ENCODE measurements at regions not wholly inside any gene's neighbourhood (a gene's known extent, or its start where the extent isn't known, plus 50 kb on each side); places are given as distances from the start of the nearest gene placed in this dataset.

DNA sequence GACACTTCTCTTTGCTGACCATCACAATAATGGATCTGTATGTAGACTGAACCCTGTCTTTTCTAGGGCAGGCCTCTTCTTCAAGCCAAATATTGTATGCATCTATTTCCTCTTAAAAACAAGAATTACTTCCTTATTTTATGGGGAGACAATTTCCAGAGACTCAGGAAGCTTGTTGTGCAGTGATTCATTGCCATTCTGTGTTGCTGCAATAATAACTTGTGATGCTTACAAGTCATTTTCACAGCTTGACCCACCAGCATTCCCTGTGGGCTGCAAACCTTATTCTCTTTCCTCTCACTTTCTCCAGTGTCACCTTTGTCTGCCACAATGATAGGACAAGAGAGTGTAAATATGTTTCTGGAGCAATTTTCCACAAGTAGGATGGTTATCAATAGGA lies 276.7 kb upstream of the SGO1 start:
- no peaks in the 10 kb centered on the region for H3K36me3 ChIP-seq (ENCODE audit: low read depth, missing control alignments)
- TF ChIP-seq, protein P1, sequence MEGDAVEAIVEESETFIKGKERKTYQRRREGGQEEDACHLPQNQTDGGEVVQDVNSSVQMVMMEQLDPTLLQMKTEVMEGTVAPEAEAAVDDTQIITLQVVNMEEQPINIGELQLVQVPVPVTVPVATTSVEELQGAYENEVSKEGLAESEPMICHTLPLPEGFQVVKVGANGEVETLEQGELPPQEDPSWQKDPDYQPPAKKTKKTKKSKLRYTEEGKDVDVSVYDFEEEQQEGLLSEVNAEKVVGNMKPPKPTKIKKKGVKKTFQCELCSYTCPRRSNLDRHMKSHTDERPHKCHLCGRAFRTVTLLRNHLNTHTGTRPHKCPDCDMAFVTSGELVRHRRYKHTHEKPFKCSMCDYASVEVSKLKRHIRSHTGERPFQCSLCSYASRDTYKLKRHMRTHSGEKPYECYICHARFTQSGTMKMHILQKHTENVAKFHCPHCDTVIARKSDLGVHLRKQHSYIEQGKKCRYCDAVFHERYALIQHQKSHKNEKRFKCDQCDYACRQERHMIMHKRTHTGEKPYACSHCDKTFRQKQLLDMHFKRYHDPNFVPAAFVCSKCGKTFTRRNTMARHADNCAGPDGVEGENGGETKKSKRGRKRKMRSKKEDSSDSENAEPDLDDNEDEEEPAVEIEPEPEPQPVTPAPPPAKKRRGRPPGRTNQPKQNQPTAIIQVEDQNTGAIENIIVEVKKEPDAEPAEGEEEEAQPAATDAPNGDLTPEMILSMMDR (IDR thresholded peaks at IDR 0.05) = no peak
- TF ChIP-seq POLR2A (IDR thresholded peaks at IDR 0.05) = no peak
- no peak overlapping the region for H3K27ac ChIP-seq
- H3K27me3 ChIP-seq = no peaks in the 10 kb centered on the region
- intact Hi-C loops (cut with DNase I; ENCODE audit: low total_unique reads) = no loop called here
- no peaks in the 10 kb centered on the region for H3K4me1 ChIP-seq
- no peak for DNase-seq
- H3K4me3 ChIP-seq = no peak overlapping the region
- no peaks in the 10 kb centered on the region for H3K9me3 ChIP-seq

DNA sequence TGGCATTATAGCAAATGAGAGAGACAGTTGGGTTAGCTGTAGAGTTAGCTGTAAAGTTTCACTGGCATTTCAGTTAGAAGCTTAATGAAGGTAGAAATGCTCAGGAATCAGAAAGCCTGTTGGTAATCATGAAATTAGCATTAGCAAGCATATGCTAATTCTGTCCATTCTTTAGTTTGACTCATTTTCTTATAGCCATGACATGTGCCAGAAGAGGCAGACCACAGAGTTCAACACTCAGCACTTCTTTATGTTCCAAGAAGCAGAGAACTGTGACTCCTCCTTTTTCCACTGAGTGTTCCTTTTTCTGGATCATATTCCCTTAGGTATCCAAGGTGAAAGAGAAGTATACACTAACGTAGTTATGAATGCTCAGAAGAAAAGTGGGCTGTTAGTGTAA lies 276.2 kb upstream of the SGO1 start:
- DNase-seq = no peak
- 80 to 89% methylated on average over 1 of the region's 1 CpG for WGBS, 2 donors
- intact Hi-C loops (cut with DNase I; ENCODE audit: low total_unique reads) = no loop called here

DNA sequence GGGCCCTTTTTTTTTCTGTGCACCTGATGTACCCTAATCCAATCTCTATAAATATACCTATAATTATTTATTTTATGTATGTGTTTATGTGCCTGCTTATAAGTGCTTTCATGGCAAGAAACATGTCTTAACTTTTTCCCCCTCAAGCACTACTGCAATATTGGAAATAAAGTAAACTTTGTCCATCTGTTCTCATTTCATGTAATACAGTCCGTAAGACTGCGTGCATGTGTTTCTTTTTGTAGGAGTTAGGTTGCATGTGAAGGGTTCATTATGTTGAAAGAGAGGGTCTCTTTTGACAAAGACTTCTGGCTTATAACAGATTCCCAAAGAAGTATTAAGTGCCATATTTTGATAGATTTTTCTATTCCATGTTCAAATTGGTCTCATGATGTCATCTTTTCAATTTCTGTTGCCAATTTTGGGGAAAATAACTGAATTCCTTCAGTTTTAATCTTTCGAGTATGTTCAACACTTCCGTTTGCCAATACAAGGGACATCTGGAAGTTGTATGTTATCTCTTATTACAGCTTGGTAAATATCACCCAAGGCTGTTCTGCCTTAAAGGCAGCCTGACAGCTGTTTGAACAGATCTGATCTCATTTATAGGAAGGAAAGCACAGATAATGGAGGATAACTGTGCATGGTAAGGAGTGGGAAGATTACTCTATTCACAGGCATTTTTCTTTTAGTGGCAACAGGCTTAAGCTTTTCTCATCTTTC lies 273.1 kb upstream of the SGO1 start:
- Histone ChIP-seq H3K9me3 (no peaks in the 10 kb centered on the region), H3K36me3 (ENCODE audit: low read depth, missing control alignments) (no peaks in the 10 kb centered on the region), H3K27ac (no peak overlapping the region), H3K4me3 (no peak overlapping the region), H3K4me1 (no peaks in the 10 kb centered on the region), H3K27me3 (no peaks in the 10 kb centered on the region)
- intact Hi-C loops (cut with DNase I; ENCODE audit: low total_unique reads) = no loop called here
- no peak for TF ChIP-seq POLR2A (IDR thresholded peaks at IDR 0.05)
- TF ChIP-seq, protein P1 (IDR thresholded peaks at IDR 0.05) = no peak
- WGBS, 2 donors = 41 to 42% methylated on average over 4 of the region's 4 CpGs
- DNase-seq = no peak

More for the DNA sequence above, 276.2 kb upstream of the SGO1 start:
- Histone ChIP-seq H3K4me3 (no peak overlapping the region), H3K27me3 (no peaks in the 10 kb centered on the region), H3K27ac (no peak overlapping the region), H3K36me3 (ENCODE audit: low read depth, missing control alignments) (no peaks in the 10 kb centered on the region), H3K4me1 (no peaks in the 10 kb centered on the region), H3K9me3 (no peaks in the 10 kb centered on the region)
- TF ChIP-seq POLR2A (IDR thresholded peaks at IDR 0.05) = no peak
- TF ChIP-seq, protein P1 (IDR thresholded peaks at IDR 0.05) = no peak

DNA sequence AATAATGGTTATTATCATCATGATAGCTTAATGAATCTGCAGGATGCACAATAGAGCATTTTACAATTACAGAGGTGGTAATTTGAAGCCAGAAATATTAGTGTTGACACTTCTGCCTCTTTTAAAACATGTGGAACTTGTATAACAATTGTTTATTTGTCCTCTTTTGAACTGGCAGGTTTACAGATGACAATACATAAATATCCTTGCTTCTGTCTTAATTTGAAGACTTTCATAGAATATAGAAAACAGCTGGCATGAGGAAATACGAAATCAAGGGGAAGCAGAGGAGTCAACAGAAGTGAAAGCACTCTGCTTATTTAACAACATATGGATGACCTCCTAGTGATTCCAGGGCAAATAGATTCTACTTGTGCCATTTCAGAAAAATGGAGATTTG lies 270.5 kb upstream of the SGO1 start:
- Histone ChIP-seq H3K27ac (no peak overlapping the region), H3K4me3 (no peak overlapping the region), H3K36me3 (ENCODE audit: low read depth, missing control alignments) (no peaks in the 10 kb centered on the region), H3K27me3 (no peaks in the 10 kb centered on the region), H3K9me3 (no peaks in the 10 kb centered on the region), H3K4me1 (no peaks in the 10 kb centered on the region)
- WGBS, 2 donors = 57 to 68% methylated on average over 1 of the region's 1 CpG
- no peak for TF ChIP-seq POLR2A (IDR thresholded peaks at IDR 0.05)
- TF ChIP-seq, protein P1 (IDR thresholded peaks at IDR 0.05) = no peak
- no peak for DNase-seq
- intact Hi-C loops (cut with DNase I; ENCODE audit: low total_unique reads) = no loop called here

DNA sequence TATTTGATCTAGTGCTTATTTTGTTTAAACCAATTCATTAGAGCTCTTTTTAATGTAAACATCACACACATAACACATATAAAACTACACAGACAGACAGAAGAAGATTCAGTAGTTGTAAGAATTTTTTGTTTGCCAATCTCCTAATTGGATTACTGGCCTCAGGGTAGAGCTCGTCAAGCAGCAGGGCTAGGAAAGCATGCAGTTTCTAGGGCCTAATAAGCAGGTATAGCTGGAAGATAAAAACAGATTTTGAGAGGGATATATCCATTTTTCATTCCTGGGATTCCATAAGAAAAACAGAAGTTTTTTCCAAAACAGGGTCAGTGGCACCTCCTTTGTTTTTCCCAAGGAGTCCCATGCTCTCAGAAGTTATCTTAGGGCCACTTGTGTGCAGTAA lies 265.2 kb upstream of the SGO1 start:
- no peak for DNase-seq
- intact Hi-C loops (cut with DNase I; ENCODE audit: low total_unique reads) = no loop called here
- TF ChIP-seq, protein P1 (IDR thresholded peaks at IDR 0.05) = no peak
- no peak for TF ChIP-seq POLR2A (IDR thresholded peaks at IDR 0.05)
- H3K27me3 ChIP-seq = no peaks in the 10 kb centered on the region
- H3K4me3 ChIP-seq = no peak overlapping the region
- H3K36me3 ChIP-seq (ENCODE audit: low read depth, missing control alignments) = no peaks in the 10 kb centered on the region
- 25 to 43% methylated on average over 1 of the region's 1 CpG for WGBS, 2 donors
- no peaks in the 10 kb centered on the region for H3K4me1 ChIP-seq
- no peak overlapping the region for H3K27ac ChIP-seq
- H3K9me3 ChIP-seq = no peaks in the 10 kb centered on the region

Measured in testis (tissue), 2 donors.